ENCODE measurements at regions not wholly inside any gene's neighbourhood (a gene's known extent, or its start where the extent isn't known, plus 50 kb on each side); places are given as distances from the start of the nearest gene placed in this dataset.
"Not testable (repeated sequence)": the region's sequence is repeated elsewhere in the genome, so short reads cannot be mapped to it uniquely, and the experiment has no call there.

- H3K27ac ChIP-seq (ENCODE audit: low read depth, low read length), result no peak overlapping the region
- no peak overlapping the region for H3K9ac ChIP-seq (ENCODE audit: low read depth in 1 of 3, low read length in 3 of 3)
- no peaks in the 10 kb centered on the region for H3K4me1 ChIP-seq (ENCODE audit: control insufficient read depth in 3 of 3, insufficient read depth in 3 of 3, low read length in 3 of 3)
- H3K4me3 ChIP-seq (ENCODE audit: low read length in 3 of 3), result no peak overlapping the region
- no peaks in the 10 kb centered on the region for H3K9me3 ChIP-seq (ENCODE audit: control insufficient read depth in 3 of 3, low read length in 3 of 3)
- no peaks in the 10 kb centered on the region for H3K36me3 ChIP-seq (ENCODE audit: control insufficient read depth in 3 of 3, insufficient read depth in 3 of 3, low read length in 3 of 3)
- H3K27me3 ChIP-seq (ENCODE audit: control insufficient read depth in 3 of 3, insufficient read depth in 3 of 3, low read length in 3 of 3), result no peaks in the 10 kb centered on the region
These were observed 152.8 kb downstream of the DISP1 start for GRCh38 chr1:222967466-222968240.

GRCh38 chr1:222970040-222970439, 155.2 kb downstream of the DISP1 start:
- H3K27ac ChIP-seq (ENCODE audit: low read depth, low read length), result no peak overlapping the region
- H3K4me3 ChIP-seq (ENCODE audit: low read length in 3 of 3), result no peak overlapping the region
- peaks cover 0 to 4% (median 0%) of the 10 kb centered on the region in 3 donors for H3K4me1 ChIP-seq (ENCODE audit: control insufficient read depth in 3 of 3, insufficient read depth in 3 of 3, low read length in 3 of 3)
- no peaks in the 10 kb centered on the region for H3K9me3 ChIP-seq (ENCODE audit: control insufficient read depth in 3 of 3, low read length in 3 of 3)
- H3K27me3 ChIP-seq (ENCODE audit: control insufficient read depth in 3 of 3, insufficient read depth in 3 of 3, low read length in 3 of 3), result no peaks in the 10 kb centered on the region
- no peaks in the 10 kb centered on the region for H3K36me3 ChIP-seq (ENCODE audit: control insufficient read depth in 3 of 3, insufficient read depth in 3 of 3, low read length in 3 of 3)
- no peak overlapping the region for H3K9ac ChIP-seq (ENCODE audit: low read depth in 1 of 3, low read length in 3 of 3)

- no peak overlapping the region for H3K4me3 ChIP-seq (ENCODE audit: low read length in 3 of 3)
- H3K36me3 ChIP-seq (ENCODE audit: control insufficient read depth in 3 of 3, insufficient read depth in 3 of 3, low read length in 3 of 3), result no peaks in the 10 kb centered on the region
- H3K9ac ChIP-seq (ENCODE audit: low read depth in 1 of 3, low read length in 3 of 3), result no peak overlapping the region
- H3K4me1 ChIP-seq (ENCODE audit: control insufficient read depth in 3 of 3, insufficient read depth in 3 of 3, low read length in 3 of 3), result peaks cover 0 to 4% (median 0%) of the 10 kb centered on the region in 3 donors
- no peaks in the 10 kb centered on the region for H3K9me3 ChIP-seq (ENCODE audit: control insufficient read depth in 3 of 3, low read length in 3 of 3)
- no peaks in the 10 kb centered on the region for H3K27me3 ChIP-seq (ENCODE audit: control insufficient read depth in 3 of 3, insufficient read depth in 3 of 3, low read length in 3 of 3)
- no peak overlapping the region for H3K27ac ChIP-seq (ENCODE audit: low read depth, low read length)
These were observed 155.9 kb downstream of the DISP1 start for GRCh38 chr1:222970711-222971110.

GRCh38 chr1:222971146-222971545, 156.3 kb downstream of the DISP1 start:
- no peak overlapping the region for H3K9ac ChIP-seq (ENCODE audit: low read depth in 1 of 3, low read length in 3 of 3)
- no peaks in the 10 kb centered on the region for H3K36me3 ChIP-seq (ENCODE audit: control insufficient read depth in 3 of 3, insufficient read depth in 3 of 3, low read length in 3 of 3)
- no peak overlapping the region for H3K4me3 ChIP-seq (ENCODE audit: low read length in 3 of 3)
- peaks cover 0 to 4% (median 0%) of the 10 kb centered on the region in 3 donors for H3K4me1 ChIP-seq (ENCODE audit: control insufficient read depth in 3 of 3, insufficient read depth in 3 of 3, low read length in 3 of 3)
- H3K27me3 ChIP-seq (ENCODE audit: control insufficient read depth in 3 of 3, insufficient read depth in 3 of 3, low read length in 3 of 3), result no peaks in the 10 kb centered on the region
- H3K27ac ChIP-seq (ENCODE audit: low read depth, low read length), result no peak overlapping the region
- no peaks in the 10 kb centered on the region for H3K9me3 ChIP-seq (ENCODE audit: control insufficient read depth in 3 of 3, low read length in 3 of 3)

GRCh38 chr1:222973561-222973960, 158.7 kb downstream of the DISP1 start:
- Histone ChIP-seq H3K4me1 (ENCODE audit: control insufficient read depth in 3 of 3, insufficient read depth in 3 of 3, low read length in 3 of 3) (peaks cover 0 to 4% (median 0%) of the 10 kb centered on the region in 3 donors), H3K4me3 (ENCODE audit: low read length in 3 of 3) (no peak overlapping the region), H3K27ac (ENCODE audit: low read depth, low read length) (no peak overlapping the region)

GRCh38 chr1:222974496-222974895, 159.7 kb downstream of the DISP1 start:
- no peaks in the 10 kb centered on the region for H3K9me3 ChIP-seq (ENCODE audit: control insufficient read depth in 3 of 3, low read length in 3 of 3)
- H3K36me3 ChIP-seq (ENCODE audit: control insufficient read depth in 3 of 3, insufficient read depth in 3 of 3, low read length in 3 of 3), result no peaks in the 10 kb centered on the region
- H3K4me1 ChIP-seq (ENCODE audit: control insufficient read depth in 3 of 3, insufficient read depth in 3 of 3, low read length in 3 of 3), result peaks cover 0 to 4% (median 0%) of the 10 kb centered on the region in 3 donors
- no peak overlapping the region for H3K27ac ChIP-seq (ENCODE audit: low read depth, low read length)
- H3K4me3 ChIP-seq (ENCODE audit: low read length in 3 of 3), result no peak overlapping the region
- H3K27me3 ChIP-seq (ENCODE audit: control insufficient read depth in 3 of 3, insufficient read depth in 3 of 3, low read length in 3 of 3), result no peaks in the 10 kb centered on the region
- no peak overlapping the region for H3K9ac ChIP-seq (ENCODE audit: low read depth in 1 of 3, low read length in 3 of 3)

More at GRCh38 chr1:222973561-222973960, 158.7 kb downstream of the DISP1 start:
- Histone ChIP-seq H3K9ac (ENCODE audit: low read depth in 1 of 3, low read length in 3 of 3) (no peak overlapping the region), H3K36me3 (ENCODE audit: control insufficient read depth in 3 of 3, insufficient read depth in 3 of 3, low read length in 3 of 3) (no peaks in the 10 kb centered on the region), H3K9me3 (ENCODE audit: control insufficient read depth in 3 of 3, low read length in 3 of 3) (no peaks in the 10 kb centered on the region), H3K27me3 (ENCODE audit: control insufficient read depth in 3 of 3, insufficient read depth in 3 of 3, low read length in 3 of 3) (no peaks in the 10 kb centered on the region)

GRCh38 chr1:222975472-222976122, 160.8 kb downstream of the DISP1 start:
- no peaks in the 10 kb centered on the region for H3K9me3 ChIP-seq (ENCODE audit: control insufficient read depth in 3 of 3, low read length in 3 of 3)
- H3K4me3 ChIP-seq (ENCODE audit: low read length in 3 of 3), result no peak overlapping the region
- no peaks in the 10 kb centered on the region for H3K27me3 ChIP-seq (ENCODE audit: control insufficient read depth in 3 of 3, insufficient read depth in 3 of 3, low read length in 3 of 3)
- H3K36me3 ChIP-seq (ENCODE audit: control insufficient read depth in 3 of 3, insufficient read depth in 3 of 3, low read length in 3 of 3), result no peaks in the 10 kb centered on the region
- H3K27ac ChIP-seq (ENCODE audit: low read depth, low read length), result no peak overlapping the region
- no peak overlapping the region for H3K9ac ChIP-seq (ENCODE audit: low read depth in 1 of 3, low read length in 3 of 3)
- peaks cover 0 to 4% (median 0%) of the 10 kb centered on the region in 3 donors for H3K4me1 ChIP-seq (ENCODE audit: control insufficient read depth in 3 of 3, insufficient read depth in 3 of 3, low read length in 3 of 3)

- H3K4me1 ChIP-seq (ENCODE audit: control insufficient read depth in 3 of 3, insufficient read depth in 3 of 3, low read length in 3 of 3), result peaks cover 0 to 4% (median 0%) of the 10 kb centered on the region in 3 donors
- no peaks in the 10 kb centered on the region for H3K36me3 ChIP-seq (ENCODE audit: control insufficient read depth in 3 of 3, insufficient read depth in 3 of 3, low read length in 3 of 3)
- H3K9ac ChIP-seq (ENCODE audit: low read depth in 1 of 3, low read length in 3 of 3), result no peak overlapping the region
- H3K9me3 ChIP-seq (ENCODE audit: control insufficient read depth in 3 of 3, low read length in 3 of 3), result no peaks in the 10 kb centered on the region
- no peaks in the 10 kb centered on the region for H3K27me3 ChIP-seq (ENCODE audit: control insufficient read depth in 3 of 3, insufficient read depth in 3 of 3, low read length in 3 of 3)
- no peak overlapping the region for H3K4me3 ChIP-seq (ENCODE audit: low read length in 3 of 3)
- H3K27ac ChIP-seq (ENCODE audit: low read depth, low read length), result no peak overlapping the region
These were observed 161.6 kb downstream of the DISP1 start for GRCh38 chr1:222976453-222976852.

- H3K9me3 ChIP-seq (ENCODE audit: control insufficient read depth in 3 of 3, low read length in 3 of 3); H3K27me3 ChIP-seq (ENCODE audit: control insufficient read depth in 3 of 3, insufficient read depth in 3 of 3, low read length in 3 of 3); H3K4me1 ChIP-seq (ENCODE audit: control insufficient read depth in 3 of 3, insufficient read depth in 3 of 3, low read length in 3 of 3); H3K4me3 ChIP-seq (ENCODE audit: low read length in 3 of 3); H3K36me3 ChIP-seq (ENCODE audit: control insufficient read depth in 3 of 3, insufficient read depth in 3 of 3, low read length in 3 of 3); H3K9ac ChIP-seq (ENCODE audit: low read depth in 1 of 3, low read length in 3 of 3); H3K27ac ChIP-seq (ENCODE audit: low read depth, low read length): not testable (repeated sequence)
These were observed 162.5 kb downstream of the DISP1 start for GRCh38 chr1:222977294-222977693.

- Histone ChIP-seq H3K36me3 (ENCODE audit: control insufficient read depth in 3 of 3, insufficient read depth in 3 of 3, low read length in 3 of 3) (no peaks in the 10 kb centered on the region), H3K27ac (ENCODE audit: low read depth, low read length) (no peak overlapping the region), H3K27me3 (ENCODE audit: control insufficient read depth in 3 of 3, insufficient read depth in 3 of 3, low read length in 3 of 3) (no peaks in the 10 kb centered on the region), H3K4me3 (ENCODE audit: low read length in 3 of 3) (no peak overlapping the region), H3K9ac (ENCODE audit: low read depth in 1 of 3, low read length in 3 of 3) (no peak overlapping the region), H3K4me1 (ENCODE audit: control insufficient read depth in 3 of 3, insufficient read depth in 3 of 3, low read length in 3 of 3) (peaks cover 0 to 4% (median 0%) of the 10 kb centered on the region in 3 donors), H3K9me3 (ENCODE audit: control insufficient read depth in 3 of 3, low read length in 3 of 3) (no peaks in the 10 kb centered on the region)
These were observed 163.5 kb downstream of the TLR5 start for GRCh38 chr1:222979561-222979960.
